ENCODE measurements at regions not wholly inside any gene's neighbourhood (a gene's known extent, or its start where the extent isn't known, plus 50 kb on each side); places are given as distances from the start of the nearest gene placed in this dataset.
"Not testable (repeated sequence)": the region's sequence is repeated elsewhere in the genome, so short reads cannot be mapped to it uniquely, and the experiment has no call there.

GRCh38 chr11:115967203-115967602, 463.0 kb upstream of the CADM1 start:
- DNase-seq (ENCODE audit: low spot score), result not testable (repeated sequence)

GRCh38 chr11:115965767-115966504, 461.7 kb upstream of the CADM1 start:
- no peak for DNase-seq (ENCODE audit: low spot score)

- DNase-seq (ENCODE audit: low spot score), result no peak
Measured at GRCh38 chr11:115964091-115964490, 459.9 kb upstream of the CADM1 start.

- DNase-seq (ENCODE audit: low spot score), result no peak
Measured at GRCh38 chr11:115963156-115963555, 458.9 kb upstream of the CADM1 start.

- no peak for DNase-seq (ENCODE audit: low spot score)
Measured at GRCh38 chr11:115961159-115962003, 457.2 kb upstream of the CADM1 start.

GRCh38 chr11:115959081-115959486, 454.9 kb upstream of the CADM1 start:
- DNase-seq (ENCODE audit: low spot score), result no peak

- DNase-seq (ENCODE audit: low spot score), result no peak
Measured at GRCh38 chr11:115958089-115959000, 454.1 kb upstream of the CADM1 start.

- no peak for DNase-seq (ENCODE audit: low spot score)
Measured at GRCh38 chr11:115955803-115956202, 451.6 kb upstream of the CADM1 start.

GRCh38 chr11:115950660-115951059, 446.4 kb upstream of the CADM1 start:
- DNase-seq (ENCODE audit: low spot score), result no peak

- DNase-seq (ENCODE audit: low spot score), result no peak
Measured at GRCh38 chr11:115944596-115944995, 440.4 kb upstream of the CADM1 start.

GRCh38 chr11:115942011-115942410, 437.8 kb upstream of the CADM1 start:
- no peak for DNase-seq (ENCODE audit: low spot score)

GRCh38 chr11:115941481-115941993, 437.3 kb upstream of the CADM1 start:
- no peak for DNase-seq (ENCODE audit: low spot score)

GRCh38 chr11:115941044-115941443, 436.8 kb upstream of the CADM1 start:
- DNase-seq (ENCODE audit: low spot score), result no peak

GRCh38 chr11:115939731-115940421, 435.7 kb upstream of the CADM1 start:
- DNase-seq (ENCODE audit: low spot score), result no peak

- DNase-seq (ENCODE audit: low spot score), result no peak
Measured at GRCh38 chr11:115939104-115939730, 435.0 kb upstream of the CADM1 start.

GRCh38 chr11:115933564-115933963, 429.3 kb upstream of the CADM1 start:
- DNase-seq (ENCODE audit: low spot score), result no peak

- no peak for DNase-seq (ENCODE audit: low spot score)
Measured at GRCh38 chr11:115931548-115932083, 427.4 kb upstream of the CADM1 start.

- no peak for DNase-seq (ENCODE audit: low spot score)
Measured at GRCh38 chr11:115930886-115931547, 426.8 kb upstream of the CADM1 start.

GRCh38 chr11:115930291-115930690, 426.1 kb upstream of the CADM1 start:
- DNase-seq (ENCODE audit: low spot score), result no peak

GRCh38 chr11:115929618-115930129, 425.5 kb upstream of the CADM1 start:
- no peak for DNase-seq (ENCODE audit: low spot score)
